ENCODE measurements at regions not wholly inside any gene's neighbourhood (a gene's known extent, or its start where the extent isn't known, plus 50 kb on each side); places are given as distances from the start of the nearest gene placed in this dataset.
"Not testable (repeated sequence)": the region's sequence is repeated elsewhere in the genome, so short reads cannot be mapped to it uniquely, and the experiment has no call there.

- not testable (repeated sequence) for H3K27ac ChIP-seq (ENCODE audit: low read length); H3K4me1 ChIP-seq (ENCODE audit: control insufficient read depth, insufficient read depth, low read length); H3K27me3 ChIP-seq (ENCODE audit: control insufficient read depth, insufficient read depth, low read length); H3K36me3 ChIP-seq (ENCODE audit: control insufficient read depth, insufficient read depth, low read length); H3K4me3 ChIP-seq (ENCODE audit: low read length); DNase-seq (ENCODE audit: low read depth, low spot score); H3K9me3 ChIP-seq (ENCODE audit: control insufficient read depth, insufficient read depth, low read length)
- WGBS (ENCODE audit: insufficient coverage, insufficient read length): no CpG with 5 or more reads among the region's 11 CpGs
These were observed 196.2 kb downstream of the CRLF2 start for GRCh38 chrX:1016281-1016680.

DNA sequence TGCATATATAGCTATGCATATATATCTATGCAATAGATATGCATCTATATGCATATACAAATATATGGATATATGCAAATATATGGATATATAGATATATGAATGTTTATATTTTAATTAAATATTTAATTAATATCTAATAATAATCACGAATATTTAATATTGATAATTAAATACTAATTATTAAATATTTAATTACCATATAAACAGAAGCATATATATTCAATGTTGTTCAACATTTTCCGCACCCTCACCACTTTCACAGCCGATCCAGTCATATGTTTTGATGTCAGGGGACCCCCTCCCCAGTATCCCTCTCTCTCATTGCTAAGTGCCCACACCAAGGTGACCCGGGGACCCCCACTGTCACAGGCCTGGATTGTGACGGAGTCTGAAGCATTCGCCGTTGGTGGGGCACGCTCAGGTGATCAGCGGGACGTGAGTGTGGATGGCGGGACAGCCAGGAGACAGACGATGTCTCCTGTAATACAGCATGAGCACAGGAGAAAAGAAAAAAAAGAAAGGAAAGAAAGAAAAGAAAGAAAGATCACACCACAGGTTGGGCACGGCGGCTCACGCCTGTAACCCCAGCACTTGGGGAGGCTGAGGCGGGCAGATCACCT is 199.7 kb downstream of the CRLF2 start:
- no peaks in the 10 kb centered on the region for H3K27me3 ChIP-seq (ENCODE audit: control insufficient read depth, insufficient read depth, low read length)

DNA sequence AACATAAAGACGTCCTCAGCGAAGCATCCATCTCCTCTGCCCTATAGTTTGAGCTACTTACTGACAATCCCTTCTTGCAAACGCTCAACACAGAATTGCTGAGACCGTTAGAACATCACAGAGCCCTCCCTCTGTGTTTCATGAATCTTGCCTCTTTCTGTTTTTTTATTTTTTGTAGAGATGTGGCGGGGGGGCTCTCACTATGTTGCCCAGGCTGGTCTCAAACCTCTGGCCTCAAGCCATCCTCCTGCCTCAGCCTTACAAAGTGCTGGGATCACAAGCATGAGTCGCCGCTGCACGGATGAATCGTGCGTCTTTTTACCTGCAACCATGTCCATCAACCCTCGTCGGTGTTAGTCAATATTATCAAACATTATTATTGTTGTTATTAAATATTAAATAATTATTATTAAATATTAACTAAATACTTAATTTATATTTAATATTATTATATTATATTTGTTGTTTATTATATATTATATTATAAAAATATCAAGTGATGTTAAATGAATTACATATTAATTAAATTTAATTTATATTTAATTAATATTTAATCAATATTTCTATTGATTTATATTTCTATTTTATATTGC is 200.7 kb downstream of the CRLF2 start:
- no peaks in the 10 kb centered on the region for H3K4me1 ChIP-seq (ENCODE audit: control insufficient read depth, insufficient read depth, low read length)
- H3K36me3 ChIP-seq (ENCODE audit: control insufficient read depth, insufficient read depth, low read length): no peaks in the 10 kb centered on the region
- H3K4me3 ChIP-seq (ENCODE audit: low read length): no peak overlapping the region
- no peaks in the 10 kb centered on the region; the same call in 1 of the 2 replicates for H3K9me3 ChIP-seq (ENCODE audit: control insufficient read depth, insufficient read depth, low read length)
- no peaks in the 10 kb centered on the region for H3K27me3 ChIP-seq (ENCODE audit: control insufficient read depth, insufficient read depth, low read length)
- DNase-seq (ENCODE audit: low read depth, low spot score): no peak
- H3K27ac ChIP-seq (ENCODE audit: low read length): no peak overlapping the region
- no CpG with 5 or more reads among the region's 12 CpGs for WGBS (ENCODE audit: insufficient coverage, insufficient read length)

More for the DNA sequence above, 199.7 kb downstream of the CRLF2 start:
- no peaks in the 10 kb centered on the region; the same call in 1 of the 2 replicates for H3K9me3 ChIP-seq (ENCODE audit: control insufficient read depth, insufficient read depth, low read length)
- no peaks in the 10 kb centered on the region for H3K4me1 ChIP-seq (ENCODE audit: control insufficient read depth, insufficient read depth, low read length)
- no peak overlapping the region for H3K27ac ChIP-seq (ENCODE audit: low read length)
- H3K36me3 ChIP-seq (ENCODE audit: control insufficient read depth, insufficient read depth, low read length): no peaks in the 10 kb centered on the region
- WGBS (ENCODE audit: insufficient coverage, insufficient read length): 100% methylated on average over 1 of the region's 16 CpGs
- no peak for DNase-seq (ENCODE audit: low read depth, low spot score)
- H3K4me3 ChIP-seq (ENCODE audit: low read length): no peak overlapping the region

- H3K27me3 ChIP-seq (ENCODE audit: control insufficient read depth, insufficient read depth, low read length): no peaks in the 10 kb centered on the region
- no peak overlapping the region for H3K27ac ChIP-seq (ENCODE audit: low read length)
- no peaks in the 10 kb centered on the region for H3K36me3 ChIP-seq (ENCODE audit: control insufficient read depth, insufficient read depth, low read length)
- H3K9me3 ChIP-seq (ENCODE audit: control insufficient read depth, insufficient read depth, low read length): no peaks in the 10 kb centered on the region; the same call in 1 of the 2 replicates
- WGBS (ENCODE audit: insufficient coverage, insufficient read length): no CpG with 5 or more reads among the region's 15 CpGs
- no peak overlapping the region for H3K4me3 ChIP-seq (ENCODE audit: low read length)
- H3K4me1 ChIP-seq (ENCODE audit: control insufficient read depth, insufficient read depth, low read length): no peaks in the 10 kb centered on the region
- DNase-seq (ENCODE audit: low read depth, low spot score): no peak
These were observed 202.7 kb downstream of the CRLF2 start for GRCh38 chrX:1009771-1010170.

DNA sequence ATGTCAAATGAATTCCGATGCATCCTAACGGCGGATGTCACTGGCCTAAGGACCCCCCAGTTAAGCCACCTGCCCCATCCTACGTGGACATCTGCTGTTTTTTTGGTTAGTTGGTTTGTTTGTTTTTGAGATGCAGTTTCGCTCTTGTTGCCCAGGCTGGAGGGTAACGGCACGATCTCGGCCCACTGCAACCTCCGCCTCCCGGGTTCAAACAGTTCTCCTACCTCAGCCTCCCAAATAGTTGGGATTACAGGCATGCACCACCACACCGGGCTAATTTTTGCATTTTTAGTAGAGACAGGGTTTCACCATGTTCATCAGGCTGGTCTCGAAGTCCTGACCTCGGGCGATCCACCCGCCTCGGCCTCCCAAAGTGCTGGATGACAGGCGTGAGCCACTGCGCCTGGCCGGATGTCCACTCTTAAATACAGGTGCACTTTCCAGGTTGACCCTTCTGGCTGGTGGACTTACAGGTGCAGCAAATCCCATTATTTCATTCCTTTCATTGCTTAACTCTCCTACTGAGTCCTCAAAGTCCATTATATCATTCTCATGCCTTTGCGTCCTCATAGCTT is 206.2 kb downstream of the CRLF2 start:
- Histone ChIP-seq H3K27me3 (ENCODE audit: control insufficient read depth, insufficient read depth, low read length) (no peaks in the 10 kb centered on the region), H3K27ac (ENCODE audit: low read length) (no peak overlapping the region), H3K9me3 (ENCODE audit: control insufficient read depth, insufficient read depth, low read length) (no peaks in the 10 kb centered on the region), H3K4me3 (ENCODE audit: low read length) (no peak overlapping the region), H3K36me3 (ENCODE audit: control insufficient read depth, insufficient read depth, low read length) (no peaks in the 10 kb centered on the region), H3K4me1 (ENCODE audit: control insufficient read depth, insufficient read depth, low read length) (no peaks in the 10 kb centered on the region)
- no peak for DNase-seq (ENCODE audit: low read depth, low spot score)
- no CpG with 5 or more reads among the region's 20 CpGs for WGBS (ENCODE audit: insufficient coverage, insufficient read length)

DNA sequence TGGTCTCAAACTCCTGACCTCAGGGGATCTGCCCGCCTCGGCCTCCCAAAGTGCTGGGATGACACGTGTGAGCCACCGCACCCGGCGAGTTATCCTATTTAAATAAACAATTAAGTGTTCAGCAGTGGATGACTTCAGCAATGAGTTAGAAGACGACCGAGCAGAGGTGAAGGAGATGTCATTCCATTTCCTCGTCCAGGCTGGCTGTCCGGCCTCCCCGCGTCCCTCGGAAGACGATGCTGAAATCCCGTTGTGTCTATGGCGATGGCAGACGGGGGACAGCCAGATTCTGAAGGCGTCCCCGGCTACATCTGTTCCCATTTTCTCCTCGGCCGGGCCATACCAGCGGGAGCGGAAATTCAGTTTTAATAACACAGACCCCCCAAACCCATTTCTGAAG is 209.8 kb downstream of the CRLF2 start:
- H3K27me3 ChIP-seq (ENCODE audit: control insufficient read depth, insufficient read depth, low read length): no peaks in the 10 kb centered on the region
- H3K4me3 ChIP-seq (ENCODE audit: low read length): no peak overlapping the region
- WGBS (ENCODE audit: insufficient coverage, insufficient read length): no CpG with 5 or more reads among the region's 23 CpGs
- no peaks in the 10 kb centered on the region for H3K36me3 ChIP-seq (ENCODE audit: control insufficient read depth, insufficient read depth, low read length)
- DNase-seq (ENCODE audit: low read depth, low spot score): no peak
- H3K4me1 ChIP-seq (ENCODE audit: control insufficient read depth, insufficient read depth, low read length): no peaks in the 10 kb centered on the region
- H3K27ac ChIP-seq (ENCODE audit: low read length): no peak overlapping the region
- no peaks in the 10 kb centered on the region for H3K9me3 ChIP-seq (ENCODE audit: control insufficient read depth, insufficient read depth, low read length)

DNA sequence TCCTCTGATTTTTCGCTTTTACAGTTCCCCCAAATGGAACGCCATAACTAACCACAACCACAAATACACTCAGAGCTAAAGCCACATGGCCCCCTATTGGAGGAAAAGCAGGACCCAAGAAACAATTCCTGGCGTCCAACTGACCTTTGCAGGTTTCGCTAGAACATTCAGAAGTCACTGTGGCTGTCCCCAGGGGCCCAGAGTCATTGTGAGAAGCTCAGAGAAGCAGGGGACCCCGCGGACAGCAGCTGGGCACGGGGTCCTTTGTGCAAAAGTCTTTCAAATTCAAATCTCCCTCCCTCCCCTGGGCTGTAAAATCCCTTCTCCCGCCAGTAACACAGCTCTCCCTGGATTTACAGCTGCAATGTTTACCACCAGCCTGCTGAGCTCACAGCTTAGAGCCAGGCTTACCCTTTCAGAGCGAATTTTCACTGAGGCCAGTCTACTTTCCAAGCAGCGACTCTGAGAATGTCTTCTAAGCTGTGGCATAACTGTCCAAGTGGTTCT is 214.8 kb downstream of the CRLF2 start:
- Histone ChIP-seq H3K9me3 (ENCODE audit: control insufficient read depth, insufficient read depth, low read length) (no peaks in the 10 kb centered on the region), H3K36me3 (ENCODE audit: control insufficient read depth, insufficient read depth, low read length) (no peaks in the 10 kb centered on the region), H3K27me3 (ENCODE audit: control insufficient read depth, insufficient read depth, low read length) (no peaks in the 10 kb centered on the region), H3K27ac (ENCODE audit: low read length) (no peak overlapping the region), H3K4me3 (ENCODE audit: low read length) (no peak overlapping the region), H3K4me1 (ENCODE audit: control insufficient read depth, insufficient read depth, low read length) (no peaks in the 10 kb centered on the region)
- no peak for DNase-seq (ENCODE audit: low read depth, low spot score)
- no CpG with 5 or more reads among the region's 10 CpGs for WGBS (ENCODE audit: insufficient coverage, insufficient read length)

- DNase-seq (ENCODE audit: low read depth, low spot score): no peak
- Histone ChIP-seq H3K36me3 (ENCODE audit: control insufficient read depth, insufficient read depth, low read length) (no peaks in the 10 kb centered on the region), H3K4me3 (ENCODE audit: low read length) (no peak overlapping the region), H3K27ac (ENCODE audit: low read length) (no peak overlapping the region), H3K4me1 (ENCODE audit: control insufficient read depth, insufficient read depth, low read length) (no peaks in the 10 kb centered on the region), H3K27me3 (ENCODE audit: control insufficient read depth, insufficient read depth, low read length) (no peaks in the 10 kb centered on the region), H3K9me3 (ENCODE audit: control insufficient read depth, insufficient read depth, low read length) (no peaks in the 10 kb centered on the region)
- 100% methylated on average over 2 of the region's 2 CpGs for WGBS (ENCODE audit: insufficient coverage, insufficient read length)
These were observed 217.7 kb downstream of the CRLF2 start for GRCh38 chrX:994780-995179.

DNA sequence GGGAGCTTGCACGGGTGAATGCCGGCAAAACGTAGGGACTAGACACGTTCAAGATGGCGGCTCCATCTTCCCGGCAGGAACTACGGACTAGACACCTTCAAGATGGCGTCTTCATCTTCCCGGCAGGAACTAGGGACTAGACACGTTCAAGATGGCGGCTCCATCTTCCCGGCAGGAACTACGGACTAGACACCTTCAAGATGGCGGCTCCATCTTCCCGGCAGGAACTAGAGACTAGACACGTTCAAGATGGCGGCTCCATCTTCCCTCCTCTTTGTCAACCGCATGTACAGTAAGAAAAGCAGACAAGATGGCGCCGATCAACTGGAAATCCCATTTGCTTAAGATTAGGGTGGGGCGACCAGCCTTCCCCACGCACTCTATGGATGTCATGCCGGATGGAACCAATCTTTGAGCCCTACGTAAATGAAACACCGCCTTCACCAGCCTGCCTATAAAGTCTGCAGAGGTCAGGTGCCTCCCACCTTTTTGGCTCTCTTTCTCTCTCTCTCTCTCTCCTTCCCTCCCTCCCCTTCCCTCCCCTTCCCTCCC is 222.4 kb downstream of the CRLF2 start:
- no peak for DNase-seq (ENCODE audit: low read depth, low spot score)
- H3K27me3 ChIP-seq (ENCODE audit: control insufficient read depth, insufficient read depth, low read length): no peaks in the 10 kb centered on the region
- WGBS (ENCODE audit: insufficient coverage, insufficient read length): no CpG with 5 or more reads among the region's 25 CpGs
- H3K9me3 ChIP-seq (ENCODE audit: control insufficient read depth, insufficient read depth, low read length): no peaks in the 10 kb centered on the region; the same call in 1 of the 2 replicates
- H3K27ac ChIP-seq (ENCODE audit: low read length): no peak overlapping the region
- no peak overlapping the region for H3K4me3 ChIP-seq (ENCODE audit: low read length)
- H3K36me3 ChIP-seq (ENCODE audit: control insufficient read depth, insufficient read depth, low read length): no peaks in the 10 kb centered on the region
- no peaks in the 10 kb centered on the region for H3K4me1 ChIP-seq (ENCODE audit: control insufficient read depth, insufficient read depth, low read length)

DNA sequence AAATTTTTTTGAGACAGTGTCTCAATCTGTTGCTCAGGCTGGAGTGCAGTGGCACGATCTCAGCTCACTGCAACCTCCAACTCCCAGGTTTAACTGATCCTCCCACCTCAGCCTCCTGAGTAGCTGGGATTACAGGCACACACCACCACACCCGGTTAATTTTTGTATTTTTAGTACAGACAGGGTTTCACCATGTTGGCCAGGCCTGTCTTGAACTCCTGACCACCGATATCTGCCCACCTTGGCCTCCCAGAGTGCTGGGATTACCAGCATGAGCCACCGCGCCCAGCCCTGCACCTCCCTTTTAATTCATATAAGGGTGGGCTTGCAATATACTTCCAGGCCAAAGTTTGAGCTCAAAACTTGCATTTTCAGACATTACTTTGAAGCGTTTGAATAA is 223.9 kb downstream of the CRLF2 start:
- not testable (repeated sequence) for H3K4me1 ChIP-seq (ENCODE audit: control insufficient read depth, insufficient read depth, low read length); H3K9me3 ChIP-seq (ENCODE audit: control insufficient read depth, insufficient read depth, low read length); H3K36me3 ChIP-seq (ENCODE audit: control insufficient read depth, insufficient read depth, low read length); DNase-seq (ENCODE audit: low read depth, low spot score); H3K27me3 ChIP-seq (ENCODE audit: control insufficient read depth, insufficient read depth, low read length); H3K27ac ChIP-seq (ENCODE audit: low read length); H3K4me3 ChIP-seq (ENCODE audit: low read length)
- no CpG with 5 or more reads among the region's 6 CpGs for WGBS (ENCODE audit: insufficient coverage, insufficient read length)
